HL-60 (cell line): ENCODE measurements at regions not wholly inside any gene's neighbourhood (a gene's known extent, or its start where the extent isn't known, plus 50 kb on each side); places are given as distances from the start of the nearest gene placed in this dataset.
A peak's percentile ranks its signal among the peaks of the same experiment; 100 is the strongest.

ENCODE experiments used
- DNase-seq, 2 experiments: peaks; one replicate each; pipeline ENCODE4 v3.0.0-alpha.2; 2010 to 2020; ENCODE audit warnings: low read depth in 1 of 2, low spot score in 1 of 2
- H3K27ac ChIP-seq: fragments of 250-450 bp; sonication (Bioruptor Pico); replicated peaks from 2 replicates; pipeline ENCODE4 v1.5.1; 2020; ENCODE audit warnings: mild to moderate bottlenecking, moderate library complexity
- H3K27me3 ChIP-seq: fragments of 250-450 bp; sonication (Bioruptor Pico); 2 replicates; pipeline ENCODE4 v1.5.1; 2021; ENCODE audit warnings: mild to moderate bottlenecking, moderate library complexity; ENCODE audit not compliant: insufficient read depth, poor library complexity, severe bottlenecking
- H3K4me3 ChIP-seq: replicated peaks from 2 replicates; pipeline ENCODE4 v1.5.1; 2011; ENCODE audit warnings: mild to moderate bottlenecking, control low read depth, low read length; ENCODE audit not compliant: insufficient read depth
- CTCF ChIP-seq: IDR thresholded peaks from one replicate; pipeline ENCODE4 v1.5.1; 2011; ENCODE audit warnings: low read length, control low read depth, inconsistent platforms; ENCODE audit not compliant: insufficient read depth
- GABPA ChIP-seq: IDR thresholded peaks from 2 replicates; pipeline ENCODE4 v1.6.1; 2012; ENCODE audit warnings: low read depth
- POLR2AphosphoS5 ChIP-seq: IDR thresholded peaks from 2 replicates; pipeline ENCODE4 v1.6.1; 2012; ENCODE audit warnings: low read depth
- REST ChIP-seq: IDR thresholded peaks from 2 replicates; pipeline ENCODE4 v1.6.1; 2012; ENCODE audit warnings: low read depth; ENCODE audit not compliant: insufficient replicate concordance
- SPI1 ChIP-seq: IDR thresholded peaks from 2 replicates; pipeline ENCODE4 v1.6.1; 2012; ENCODE audit warnings: low read depth, mild to moderate bottlenecking, borderline replicate concordance

GRCh38 chr6:166771701-166772100, 144.7 kb upstream of the RPS6KA2 start:
- no peak for TF ChIP-seq SPI1
- TF ChIP-seq CTCF = no peak
- TF ChIP-seq REST = no peak
- TF ChIP-seq POLR2AphosphoS5 = no peak
- no peak for TF ChIP-seq GABPA
- no peak for DNase-seq

GRCh38 chr6:166770216-166771116, 143.4 kb upstream of the RPS6KA2 start:
- TF ChIP-seq CTCF (no peak), SPI1 (no peak), GABPA (no peak), REST (no peak), POLR2AphosphoS5 (no peak)
- 0 out of 2 replicates have a peak overlapping the region, but pooled peaks have one; percentile 39 for H3K27ac ChIP-seq
- no peak for DNase-seq
- H3K4me3 ChIP-seq = no peak overlapping the region
- H3K27me3 ChIP-seq = no peaks in the 10 kb centered on the region

More at GRCh38 chr6:166771701-166772100, 144.7 kb upstream of the RPS6KA2 start:
- no peaks in the 10 kb centered on the region for H3K27me3 ChIP-seq
- H3K27ac ChIP-seq = no peak overlapping the region
- H3K4me3 ChIP-seq = no peak overlapping the region

- Histone ChIP-seq H3K4me3 (no peak overlapping the region), H3K27ac (no peak overlapping the region), H3K27me3 (no peaks in the 10 kb centered on the region)
- DNase-seq = no peak
- no peak for TF ChIP-seq GABPA
- TF ChIP-seq CTCF = no peak
- no peak for TF ChIP-seq POLR2AphosphoS5
Observed at GRCh38 chr6:166769648-166770047, 142.6 kb upstream of the RPS6KA2 start.
